Stomach (tissue), 4 donors: ENCODE measurements at regions not wholly inside any gene's neighbourhood (a gene's known extent, or its start where the extent isn't known, plus 50 kb on each side); places are given as distances from the start of the nearest gene placed in this dataset.
"Not testable (repeated sequence)": the region's sequence is repeated elsewhere in the genome, so short reads cannot be mapped to it uniquely, and the experiment has no call there.

Source experiments
- POLR2AphosphoS5 ChIP-seq, 3 donors: sonication (generic); formaldehyde crosslinking; IDR thresholded peaks; one replicate each; pipeline ENCODE4 v1.6.1; 2016; ENCODE audit warnings: antibody characterized with exemption in 3 of 3
- TF ChIP-seq, protein P1 (sequence below), 7 experiments: fragments of 450-650 bp in 4 of 7; fragments of 200-600 bp in 3 of 7; sonication (generic) in 3 of 7; IDR thresholded peaks; one replicate each; pipeline ENCODE4 v1.5.1; 2016 to 2019; ENCODE audit warnings: antibody characterized with exemption in 7 of 7, control low read depth in 2 of 7, mild to moderate bottlenecking in 1 of 7

DNA sequence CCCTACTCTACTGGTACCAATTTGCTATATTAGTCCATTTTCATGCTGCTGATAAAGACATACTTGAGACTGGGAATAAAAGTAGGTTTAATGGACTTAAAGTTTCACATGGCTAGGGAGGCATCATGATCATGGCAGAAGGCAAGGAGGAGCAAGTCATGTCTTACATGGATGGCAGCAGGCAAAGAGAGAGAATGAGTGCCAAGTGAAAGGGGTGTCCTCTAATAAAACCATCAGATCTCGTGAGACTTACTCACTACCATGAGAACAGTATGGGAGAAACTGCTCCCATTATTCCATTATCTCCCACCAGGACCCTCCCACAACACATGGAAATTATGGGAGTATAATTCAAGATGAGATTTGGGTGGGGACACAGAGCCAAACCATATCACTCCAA is 450.5 kb upstream of the ZEB2 start:
- TF ChIP-seq, protein P1, sequence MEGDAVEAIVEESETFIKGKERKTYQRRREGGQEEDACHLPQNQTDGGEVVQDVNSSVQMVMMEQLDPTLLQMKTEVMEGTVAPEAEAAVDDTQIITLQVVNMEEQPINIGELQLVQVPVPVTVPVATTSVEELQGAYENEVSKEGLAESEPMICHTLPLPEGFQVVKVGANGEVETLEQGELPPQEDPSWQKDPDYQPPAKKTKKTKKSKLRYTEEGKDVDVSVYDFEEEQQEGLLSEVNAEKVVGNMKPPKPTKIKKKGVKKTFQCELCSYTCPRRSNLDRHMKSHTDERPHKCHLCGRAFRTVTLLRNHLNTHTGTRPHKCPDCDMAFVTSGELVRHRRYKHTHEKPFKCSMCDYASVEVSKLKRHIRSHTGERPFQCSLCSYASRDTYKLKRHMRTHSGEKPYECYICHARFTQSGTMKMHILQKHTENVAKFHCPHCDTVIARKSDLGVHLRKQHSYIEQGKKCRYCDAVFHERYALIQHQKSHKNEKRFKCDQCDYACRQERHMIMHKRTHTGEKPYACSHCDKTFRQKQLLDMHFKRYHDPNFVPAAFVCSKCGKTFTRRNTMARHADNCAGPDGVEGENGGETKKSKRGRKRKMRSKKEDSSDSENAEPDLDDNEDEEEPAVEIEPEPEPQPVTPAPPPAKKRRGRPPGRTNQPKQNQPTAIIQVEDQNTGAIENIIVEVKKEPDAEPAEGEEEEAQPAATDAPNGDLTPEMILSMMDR (IDR thresholded peaks at IDR 0.05) = not testable (repeated sequence)
- not testable (repeated sequence) for TF ChIP-seq POLR2AphosphoS5 (IDR thresholded peaks at IDR 0.05)
